Stimulated activated CD8-positive, alpha-beta memory T cell treated with anti-CD3 and anti-CD28 coated beads, Interleukin-12 subunit alpha, Interleukin-12 subunit beta, amount 100 ng/mL, for 4 hours (primary cell): ENCODE measurements at regions not wholly inside any gene's neighbourhood (a gene's known extent, or its start where the extent isn't known, plus 50 kb on each side); places are given as distances from the start of the nearest gene placed in this dataset.

Experiments
- DNase-seq: peaks from one replicate; pipeline ENCODE4 v3.0.0-alpha.2; 2020; ENCODE audit warnings: low read depth

DNA sequence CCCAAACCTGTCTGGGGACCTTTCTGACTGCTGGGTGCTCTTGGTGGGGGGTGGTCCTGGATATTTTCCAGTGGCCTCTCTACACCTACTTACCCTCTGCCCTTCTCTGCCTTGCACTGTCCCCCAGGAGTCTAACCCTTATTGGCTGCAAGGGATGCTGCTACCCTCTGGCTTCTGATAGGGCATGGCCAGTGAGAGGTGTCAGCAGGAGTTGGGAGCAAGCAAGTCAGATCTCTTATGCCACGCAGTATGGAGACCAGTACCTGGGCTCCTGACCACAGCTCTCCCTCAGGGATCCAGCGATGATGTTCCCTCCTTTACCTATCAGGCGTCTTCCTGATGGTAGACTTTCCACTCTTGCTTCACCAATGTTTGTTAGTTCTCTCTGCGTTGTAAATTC is 373.7 kb downstream of the SOCS6 start:
- DNase-seq, result no peak

DNA sequence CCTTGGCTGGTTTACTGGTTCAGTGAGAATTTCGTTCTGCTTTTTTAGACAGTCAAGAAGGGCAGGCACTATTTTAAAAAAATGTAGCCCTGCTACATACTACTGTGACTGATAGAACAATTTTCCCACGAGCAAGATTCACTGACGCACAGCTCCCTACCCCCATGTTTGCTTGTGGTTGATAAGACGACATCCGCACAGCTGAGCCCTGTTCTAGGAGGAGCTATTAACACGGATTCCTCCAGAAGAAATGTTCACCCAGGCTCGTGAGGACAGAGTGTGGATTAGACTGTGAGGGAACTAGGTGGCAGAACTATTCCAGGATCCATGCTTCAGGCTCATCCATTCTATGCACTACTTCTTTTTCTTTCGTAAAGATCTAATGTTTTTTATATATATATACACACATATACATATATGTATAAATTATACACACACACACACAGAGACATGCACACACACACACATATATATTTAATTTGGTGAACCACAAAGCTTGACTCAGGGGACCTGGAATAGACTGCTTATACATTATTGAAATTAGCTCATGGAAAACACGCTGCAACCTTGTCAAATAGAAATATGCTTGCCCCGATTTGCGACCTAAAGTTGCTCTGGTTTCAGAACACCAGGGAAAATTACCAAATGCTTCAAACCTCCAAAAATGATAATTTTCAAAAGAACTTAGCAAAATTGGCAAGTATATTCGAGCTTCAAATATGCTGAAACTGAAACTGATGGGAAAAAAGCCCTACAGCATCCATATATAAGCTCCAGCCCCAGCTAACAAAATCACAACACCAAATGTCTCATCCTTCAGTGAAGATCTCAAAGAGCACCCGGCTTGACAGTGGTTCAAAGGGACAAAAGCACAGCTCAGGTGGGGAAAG is 370.4 kb downstream of the SOCS6 start:
- no peak for DNase-seq

DNA sequence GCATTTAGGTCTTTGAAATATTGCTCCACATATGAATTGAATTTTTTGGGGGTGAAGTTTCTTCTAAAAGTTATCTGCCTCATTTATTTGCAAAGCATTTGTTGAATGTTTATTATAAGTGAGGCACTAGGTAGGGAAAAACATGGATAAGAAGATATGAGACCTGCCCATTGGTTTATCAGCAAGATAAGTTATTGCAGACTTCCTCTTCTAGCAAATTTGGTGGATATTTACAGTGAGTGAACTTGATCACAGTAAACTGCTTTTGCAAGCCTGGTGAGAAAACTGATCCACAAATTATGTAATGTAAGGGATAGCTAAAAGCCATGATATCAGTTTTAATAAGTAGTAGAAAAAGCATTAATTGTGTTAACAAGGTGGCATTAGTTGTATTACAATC is 364.8 kb downstream of the SOCS6 start:
- DNase-seq, result no peak

DNA sequence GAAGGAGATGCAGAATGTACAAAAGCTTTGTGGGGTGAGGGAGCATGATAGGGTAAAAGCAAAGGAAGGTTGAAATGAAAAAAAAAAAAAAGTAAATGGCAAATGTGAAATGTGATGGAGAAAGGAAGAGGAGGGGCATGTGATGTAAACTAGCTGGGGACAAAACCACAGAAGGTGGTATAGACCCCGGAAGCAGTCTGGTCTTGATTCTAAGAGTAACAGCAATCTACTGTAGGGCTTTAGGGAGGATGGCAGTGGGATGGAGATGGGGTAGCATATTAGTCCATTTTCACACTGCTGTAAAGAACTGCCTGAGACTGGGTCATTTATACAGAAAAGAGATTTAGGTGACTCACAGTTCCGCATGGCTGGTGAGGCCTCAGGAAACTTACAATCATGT is 362.0 kb downstream of the SOCS6 start:
- DNase-seq, result no peak

DNA sequence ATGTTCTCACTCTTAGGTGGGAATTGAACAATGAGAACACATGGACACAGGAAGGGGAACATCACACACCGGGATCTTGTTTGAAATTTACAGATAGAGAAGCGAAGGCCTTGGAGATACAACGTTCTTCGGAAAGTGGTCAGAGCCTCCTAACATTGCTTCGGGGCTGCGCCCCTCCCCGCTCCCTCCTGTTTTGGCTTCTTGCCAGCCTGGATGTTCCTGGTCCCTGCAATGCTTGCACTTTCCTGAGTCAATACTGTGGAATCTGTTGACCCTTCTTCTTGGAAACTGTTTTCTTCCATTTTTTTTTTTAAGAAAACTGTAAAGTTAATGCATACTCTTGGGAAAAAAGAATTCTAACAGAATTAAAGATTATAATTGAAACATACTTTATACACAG is 360.8 kb downstream of the SOCS6 start:
- DNase-seq, result no peak

DNA sequence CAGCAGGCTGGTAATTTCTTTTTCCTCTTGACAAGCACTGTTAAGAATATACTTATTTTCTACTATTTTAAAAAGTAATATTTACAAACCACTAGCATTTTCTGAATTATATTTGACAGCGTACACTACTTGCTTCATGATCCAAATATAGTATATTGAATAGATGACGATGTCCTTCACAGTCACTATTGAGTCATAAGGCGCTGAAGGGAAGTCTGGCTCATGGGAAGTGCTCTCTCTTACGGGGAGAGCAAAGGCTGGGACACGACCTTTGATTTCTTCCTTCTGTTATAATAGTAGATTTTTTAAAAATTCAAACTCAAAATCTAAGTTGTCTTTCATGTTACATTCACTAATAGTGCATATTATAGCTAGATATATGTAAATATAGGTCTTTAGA is 357.1 kb downstream of the SOCS6 start:
- no peak for DNase-seq

DNA sequence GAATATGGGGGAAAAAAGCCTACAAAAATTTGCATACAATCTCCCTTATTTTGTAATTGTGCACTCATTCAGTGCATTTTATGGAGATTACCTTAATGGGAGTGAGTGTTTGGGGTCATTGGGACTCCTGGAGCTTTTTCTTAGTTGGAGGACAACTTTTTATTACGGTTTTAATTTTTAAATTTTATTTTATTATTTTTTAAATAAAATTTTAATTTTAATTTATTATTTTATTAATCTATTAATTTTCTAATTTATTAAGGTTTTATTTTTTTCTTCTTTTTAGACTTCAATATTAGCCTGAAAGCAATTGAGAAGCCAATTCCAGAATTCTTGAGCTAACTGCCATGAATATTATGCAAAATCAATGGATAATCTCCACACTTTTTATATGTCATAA is 355.0 kb downstream of the SOCS6 start:
- no peak for DNase-seq

DNA sequence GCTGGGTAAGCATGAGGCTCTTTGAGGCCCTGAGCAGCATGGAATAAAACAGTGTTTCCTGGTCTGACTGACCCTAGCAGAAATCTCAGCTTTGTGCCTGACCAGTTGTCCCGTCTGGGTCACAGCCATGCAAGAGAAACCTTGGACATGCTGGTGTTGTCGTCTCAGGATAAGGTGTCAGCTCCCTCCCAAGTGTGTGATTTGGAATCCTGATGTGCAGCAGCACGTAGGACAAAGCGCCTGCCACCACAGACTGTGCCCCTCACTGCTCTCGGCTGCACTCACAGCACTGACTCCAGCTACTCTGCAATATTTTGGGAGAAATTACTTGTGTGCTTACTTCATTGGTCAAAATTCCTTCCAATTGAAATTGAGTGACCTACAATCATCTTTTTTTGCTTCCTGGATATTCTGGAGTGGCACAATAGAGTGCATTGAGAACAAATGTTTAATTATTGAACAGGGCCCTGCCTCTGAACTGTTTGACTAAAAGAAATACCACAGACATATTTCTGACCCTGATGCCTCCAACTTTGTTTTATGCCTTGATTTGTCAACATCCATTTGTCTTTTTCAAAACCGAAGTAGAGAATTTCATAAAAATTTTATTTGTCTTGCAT is 352.4 kb downstream of the SOCS6 start:
- DNase-seq, result no peak

DNA sequence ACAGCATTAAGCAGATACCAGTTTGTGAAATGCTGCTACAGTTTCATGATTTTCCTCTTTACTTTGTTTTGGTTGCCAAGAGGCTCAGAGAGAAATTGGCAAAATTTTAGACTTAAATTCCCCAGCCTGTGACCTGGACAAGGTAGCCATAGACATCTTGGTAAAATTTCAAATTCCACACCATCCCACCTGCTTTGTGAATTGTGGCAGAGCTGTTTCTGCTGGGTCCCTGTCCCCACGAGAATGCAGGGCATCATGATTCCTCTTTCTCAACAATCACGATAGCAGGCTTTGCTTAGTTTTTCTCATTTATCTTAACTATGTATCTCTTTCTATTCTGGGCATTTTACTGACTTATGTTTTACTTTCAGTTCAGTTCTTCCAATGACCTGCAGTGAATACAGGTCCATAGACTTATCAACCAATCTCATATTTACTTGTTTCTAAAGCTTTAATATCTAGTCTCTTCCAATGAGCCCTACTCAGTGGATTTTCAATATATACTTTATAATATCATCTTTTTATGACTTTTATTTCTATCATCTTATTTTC is 351.6 kb downstream of the SOCS6 start:
- no peak for DNase-seq

DNA sequence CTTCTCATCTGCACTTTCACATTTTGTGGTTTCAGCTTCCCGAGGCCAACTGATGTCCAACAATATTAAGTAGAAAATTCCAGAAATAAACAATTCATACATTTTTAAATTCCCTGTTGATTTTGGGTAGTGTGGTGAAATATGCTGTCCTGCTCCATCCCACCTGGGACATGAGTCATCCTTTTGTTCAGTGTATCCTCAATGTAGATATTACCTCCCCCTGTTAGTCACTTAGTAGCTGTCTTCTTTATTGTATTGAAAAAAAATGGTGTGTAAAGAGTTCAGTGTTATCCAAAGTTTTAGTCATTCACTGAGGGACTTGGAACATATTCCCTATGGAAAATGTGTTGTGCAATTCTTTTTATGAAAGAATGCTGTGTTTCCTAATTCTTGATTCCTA is 348.1 kb downstream of the SOCS6 start:
- DNase-seq, result no peak

DNA sequence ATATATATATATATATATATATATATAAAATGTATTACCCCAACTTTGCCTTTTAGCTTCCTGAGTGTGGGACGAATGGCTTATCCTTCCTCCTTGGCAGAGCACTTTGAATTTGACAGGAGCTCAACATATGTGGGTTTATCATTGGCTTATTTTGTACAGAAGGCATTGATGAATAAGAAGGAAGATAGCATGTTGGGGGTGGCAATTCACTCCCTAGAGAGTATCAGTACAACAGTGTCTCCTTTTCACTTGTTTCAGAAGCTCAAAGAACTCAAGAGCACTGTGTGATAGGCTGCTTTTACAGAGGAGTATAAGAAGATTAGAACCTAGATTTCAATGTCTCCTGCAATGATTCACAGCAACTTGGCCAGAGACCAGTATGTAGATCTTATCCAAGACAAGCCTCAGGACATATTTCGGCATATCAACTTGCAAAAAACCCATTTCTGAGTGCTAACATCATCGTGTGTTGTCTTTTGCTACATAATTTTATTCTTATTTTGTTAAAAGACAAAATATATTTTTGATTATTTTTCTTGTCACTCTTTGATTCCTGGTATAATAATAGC is 345.8 kb downstream of the SOCS6 start:
- no peak for DNase-seq

DNA sequence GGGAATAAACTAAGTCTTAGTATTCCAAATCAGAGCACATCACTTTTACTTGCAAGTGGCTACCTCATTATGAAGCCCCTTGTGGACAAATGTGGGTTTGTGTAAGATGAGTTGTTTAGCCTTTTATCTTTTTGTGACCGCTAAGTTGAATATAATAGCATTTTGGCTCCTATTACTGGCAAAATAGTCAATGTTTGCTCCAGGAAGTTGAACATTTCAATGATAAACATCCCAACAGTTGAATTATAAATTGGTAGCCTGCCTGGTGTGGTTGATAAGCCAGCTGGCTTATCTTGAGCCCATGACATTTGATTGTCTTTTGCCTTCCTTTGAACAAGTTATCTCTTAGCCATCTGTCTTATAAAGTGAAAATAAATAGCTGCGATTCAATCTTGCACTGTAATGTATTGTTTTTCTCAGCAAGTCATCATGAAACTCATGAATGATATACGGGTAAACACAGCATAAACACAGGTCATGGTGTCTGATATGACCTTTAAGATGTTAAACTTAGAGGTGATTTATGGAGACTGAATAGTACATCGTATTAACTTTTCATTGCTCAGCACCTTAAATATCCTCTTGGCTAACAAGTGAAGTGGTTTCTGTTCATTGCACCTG is 338.4 kb downstream of the SOCS6 start:
- no peak for DNase-seq

DNA sequence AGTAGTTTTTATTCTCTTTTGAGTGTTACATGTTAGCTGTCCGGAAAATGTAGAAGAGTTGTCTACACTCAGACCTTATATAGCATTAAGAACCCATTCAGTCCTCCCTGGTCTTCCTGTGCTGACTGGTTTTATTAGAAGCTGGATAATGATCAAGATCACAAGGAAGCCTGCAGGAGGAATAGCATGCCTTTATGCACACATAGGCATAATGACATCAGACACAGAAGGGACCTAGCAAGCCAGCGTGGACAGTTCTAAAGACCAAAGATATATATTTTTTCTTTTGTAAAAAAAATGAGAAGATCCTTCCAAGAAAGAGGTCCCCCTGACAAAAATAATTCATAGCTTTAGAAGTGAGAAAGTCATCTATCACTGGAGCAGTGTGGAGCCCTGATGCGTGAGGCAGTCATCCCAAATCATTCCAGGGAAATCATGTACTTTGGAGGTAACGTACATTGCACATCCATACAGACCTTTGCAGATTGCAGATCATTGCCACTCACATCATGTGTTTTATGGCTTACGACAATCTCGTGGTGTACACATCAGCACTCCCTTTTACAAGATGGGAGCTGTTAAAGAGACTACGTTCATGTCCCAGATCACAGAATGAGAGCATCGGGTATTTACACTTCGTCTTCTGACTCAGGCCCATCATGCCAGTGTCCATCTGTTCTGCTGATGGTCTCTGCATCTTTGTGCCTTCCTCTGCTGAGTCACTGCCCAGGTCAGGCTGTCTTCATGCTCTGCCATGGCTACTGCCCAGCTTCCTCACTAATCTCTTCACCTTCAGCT is 334.0 kb downstream of the SOCS6 start:
- no peak for DNase-seq

DNA sequence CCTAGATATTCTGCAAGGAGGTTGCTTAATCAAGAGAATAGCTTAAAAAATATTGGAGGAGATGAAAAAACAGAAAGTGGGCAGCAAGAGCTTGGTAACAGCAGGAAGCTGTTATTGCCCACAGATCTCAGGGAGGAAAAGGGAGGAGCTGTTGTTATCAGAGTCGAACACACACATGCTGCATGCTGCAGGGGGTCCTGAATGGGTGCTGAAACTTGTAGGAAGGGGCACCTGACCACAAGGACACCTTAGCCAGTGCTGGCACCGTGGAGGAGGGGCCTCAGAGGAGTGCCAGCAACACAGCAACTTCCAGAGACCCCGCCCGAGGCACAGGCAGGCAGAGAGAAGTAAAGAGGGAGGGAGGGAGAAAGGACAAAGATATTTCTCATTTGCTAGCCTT is 332.9 kb downstream of the SOCS6 start:
- no peak for DNase-seq

DNA sequence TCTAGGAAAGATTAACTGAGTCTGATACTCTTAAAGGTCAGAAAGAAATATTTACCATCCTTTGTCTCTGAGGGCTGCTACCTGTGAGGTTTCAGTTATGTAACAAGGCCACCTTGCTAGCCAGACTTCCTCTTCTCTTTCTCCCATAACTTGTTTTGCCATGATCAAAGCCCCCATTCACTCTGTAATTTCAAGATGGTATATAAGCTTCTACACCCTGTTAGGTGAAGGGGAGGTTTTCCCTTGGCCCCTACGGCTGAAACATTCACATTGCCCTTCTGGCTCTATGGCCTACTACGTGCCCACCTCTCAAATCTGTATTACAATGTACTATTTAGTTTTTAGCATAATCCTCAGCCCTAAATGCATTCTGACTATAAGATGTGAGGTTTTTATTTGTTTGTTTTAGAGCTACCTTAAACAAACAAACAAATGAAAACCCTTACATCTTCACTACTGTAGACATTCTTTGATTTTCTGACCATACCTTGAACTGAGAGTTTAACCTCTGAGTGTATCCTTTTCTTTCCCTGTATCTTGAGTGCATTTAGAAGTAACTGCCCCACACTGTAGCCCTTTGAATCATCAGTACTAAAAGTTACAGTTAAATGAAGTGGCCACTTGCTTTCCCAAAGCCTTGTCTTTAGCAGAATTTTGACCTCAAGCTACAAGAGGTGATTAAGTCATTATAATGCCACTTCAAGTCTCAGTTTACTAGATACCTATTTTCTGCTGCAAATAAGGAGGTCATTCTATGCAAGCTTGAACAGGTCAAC is 332.2 kb downstream of the SOCS6 start:
- no peak for DNase-seq

DNA sequence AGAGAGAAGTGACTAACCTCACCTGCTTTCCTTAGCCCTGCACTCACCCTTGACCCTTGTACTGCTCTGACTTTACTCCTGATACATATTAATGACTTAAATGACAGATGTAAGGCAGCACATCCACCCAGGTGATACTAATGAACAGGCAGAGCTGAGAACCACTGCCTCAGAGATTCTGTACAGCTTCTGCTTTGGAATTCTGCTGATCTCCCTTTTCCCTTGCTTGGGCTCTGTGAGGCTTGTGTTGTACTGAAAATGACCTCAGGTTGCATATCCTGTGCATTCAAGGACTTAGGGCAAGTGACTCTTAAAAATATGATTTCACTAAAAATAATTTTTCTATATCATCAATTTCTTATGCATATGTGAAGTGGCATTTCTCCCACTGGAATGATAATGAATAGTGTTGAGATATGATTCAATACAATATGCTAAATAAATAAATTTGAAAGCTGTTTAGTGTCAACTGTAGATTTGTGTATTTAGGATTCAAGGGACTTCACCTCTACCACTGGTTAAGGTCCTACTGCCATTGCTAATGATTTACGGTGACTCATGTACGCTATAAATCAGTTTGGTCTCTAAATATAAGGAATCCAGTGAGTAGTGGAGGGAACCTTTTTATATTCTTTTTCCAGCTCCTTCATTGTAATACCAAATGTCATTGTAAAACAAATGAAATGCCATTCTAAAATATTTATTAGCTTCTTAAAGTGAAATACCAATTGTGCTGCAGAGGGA is 328.3 kb downstream of the SOCS6 start:
- DNase-seq, result no peak

DNA sequence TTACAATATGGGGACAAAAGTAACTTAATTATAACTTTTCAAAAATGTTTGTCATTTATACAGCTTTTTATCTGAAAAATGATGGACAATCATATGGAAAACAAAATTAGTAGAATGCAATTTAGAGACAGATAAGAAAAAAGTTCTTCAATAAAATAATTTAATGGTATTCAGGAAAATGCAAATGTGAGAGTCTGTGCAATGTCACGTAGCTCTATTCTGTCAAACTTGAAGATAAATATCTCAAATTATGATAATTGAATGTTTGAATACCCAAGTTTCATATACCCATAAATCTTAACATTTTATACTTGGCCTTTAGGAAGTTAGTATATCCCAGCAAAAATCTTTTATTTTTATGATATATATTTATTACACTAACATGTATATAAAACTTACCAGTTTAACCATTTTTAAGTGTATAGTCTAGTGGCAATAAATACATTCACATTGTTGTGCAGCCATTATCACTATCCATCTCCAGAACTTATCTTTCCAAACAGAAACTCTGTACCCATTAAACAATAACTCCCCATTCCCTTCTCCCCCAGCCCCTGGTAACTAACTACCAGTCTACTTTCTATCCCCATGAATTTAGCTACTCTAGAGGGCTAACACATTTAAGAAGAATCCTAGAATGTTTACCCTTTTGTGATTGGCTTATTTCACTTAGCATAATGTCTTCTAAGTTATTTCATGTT is 311.5 kb downstream of the SOCS6 start:
- no peak for DNase-seq

DNA sequence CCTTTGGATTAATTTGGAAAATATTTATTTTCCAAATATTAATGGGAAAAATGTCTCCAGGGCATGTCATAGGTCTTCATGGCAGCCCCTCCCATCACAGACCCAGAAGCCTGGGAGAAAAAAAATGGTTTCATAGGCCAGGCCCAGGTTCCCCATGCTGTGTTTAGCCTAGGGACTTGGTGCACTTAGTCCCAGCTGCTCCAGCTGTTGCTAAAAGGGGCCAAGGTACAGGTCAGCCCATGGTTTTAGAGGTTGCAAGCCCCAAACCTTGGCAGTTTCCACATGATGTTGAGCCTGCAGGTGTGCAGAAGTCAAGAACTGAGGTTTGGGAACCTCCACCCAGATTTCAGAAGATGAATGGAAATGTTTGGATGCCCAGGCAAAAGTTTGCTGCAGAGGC is 309.6 kb downstream of the SOCS6 start:
- DNase-seq, result no peak

DNA sequence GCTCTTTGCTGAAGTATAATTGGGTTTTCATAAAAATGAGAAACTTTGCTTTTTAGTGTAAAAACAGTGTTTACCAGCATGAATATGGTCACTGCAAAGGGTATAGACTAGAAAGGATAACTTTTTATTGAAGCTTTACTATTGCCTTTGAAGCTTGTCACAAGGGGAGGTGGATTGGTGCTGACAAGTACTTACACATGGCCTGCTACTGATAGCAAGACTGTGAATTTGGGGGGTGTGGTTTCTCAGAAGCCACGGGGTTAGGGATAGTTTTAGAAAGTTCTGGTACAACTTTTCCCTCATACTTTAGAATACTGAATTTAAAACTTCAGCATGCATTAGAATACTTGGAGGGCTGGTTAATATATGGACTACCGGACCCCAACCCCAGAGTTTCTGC is 294.1 kb downstream of the SOCS6 start:
- DNase-seq, result no peak

DNA sequence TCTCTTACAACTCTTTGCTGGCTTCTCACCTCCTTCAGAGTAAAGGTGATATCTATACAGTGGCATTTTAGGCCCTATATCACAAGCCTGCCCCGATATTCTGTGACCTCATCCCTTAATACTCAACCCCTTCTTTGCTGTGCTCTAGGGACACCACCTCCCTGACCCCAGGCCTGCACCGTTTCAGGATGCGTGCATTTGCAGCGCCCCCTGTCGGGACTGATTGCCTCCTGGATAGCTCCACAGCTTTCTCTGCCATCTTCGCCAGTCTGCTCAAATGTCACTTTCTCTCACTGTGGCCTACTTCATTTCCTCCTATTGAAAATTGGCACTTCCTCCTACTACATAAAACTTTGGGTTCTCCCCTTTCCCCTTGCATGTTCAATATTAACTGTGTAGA is 289.6 kb downstream of the SOCS6 start:
- DNase-seq, result no peak
